ENCODE measurements at regions not wholly inside any gene's neighbourhood (a gene's known extent, or its start where the extent isn't known, plus 50 kb on each side); places are given as distances from the start of the nearest gene placed in this dataset.
"Not testable (repeated sequence)": the region's sequence is repeated elsewhere in the genome, so short reads cannot be mapped to it uniquely, and the experiment has no call there.

DNA sequence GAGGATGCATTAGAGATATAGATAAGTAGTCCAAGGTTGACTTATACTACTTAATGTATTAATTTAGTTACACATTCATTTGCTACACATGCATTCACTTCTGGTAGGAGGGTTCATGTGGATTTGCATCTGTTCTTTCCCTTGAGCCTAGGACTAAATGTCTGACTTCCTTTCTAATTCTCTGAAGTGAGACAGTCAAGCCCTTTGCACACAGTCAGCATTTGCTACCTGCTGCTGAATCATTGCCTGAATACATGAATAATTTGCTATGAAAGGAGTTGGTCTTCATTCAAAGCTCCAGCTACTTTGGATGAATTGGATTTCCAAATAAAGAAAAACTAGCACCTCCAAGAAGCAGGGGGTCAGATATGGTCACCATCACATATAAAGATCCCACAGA, 154.8 kb upstream of the DAB1 start:
- Histone ChIP-seq H3K9me3 (ENCODE audit: control insufficient read depth in 2 of 2, insufficient read depth in 1 of 2, low read depth in 1 of 2, low read length in 1 of 2) (no peaks in the 10 kb centered on the region), H3K27ac (ENCODE audit: low read depth in 1 of 3, low read length in 2 of 3) (no peak overlapping the region), H3K4me3 (ENCODE audit: low read depth in 1 of 3, low read length in 3 of 3) (no peak overlapping the region), H3K4me1 (ENCODE audit: control insufficient read depth in 3 of 3, insufficient read depth in 2 of 3, low read depth in 1 of 3, low read length in 2 of 3) (peaks cover 0 to 6% (median 3%) of the 10 kb centered on the region in 3 donors), H3K36me3 (ENCODE audit: control insufficient read depth in 3 of 3, insufficient read depth in 2 of 3, low read depth in 1 of 3, low read length in 3 of 3) (no peaks in the 10 kb centered on the region), H3K27me3 (ENCODE audit: control insufficient read depth in 3 of 3, insufficient read depth in 3 of 3, low read length in 3 of 3) (no peaks in the 10 kb centered on the region)
- peak in 1 of 2 donors; percentile 39 for DNase-seq
- no peak for FAIRE-seq

DNA sequence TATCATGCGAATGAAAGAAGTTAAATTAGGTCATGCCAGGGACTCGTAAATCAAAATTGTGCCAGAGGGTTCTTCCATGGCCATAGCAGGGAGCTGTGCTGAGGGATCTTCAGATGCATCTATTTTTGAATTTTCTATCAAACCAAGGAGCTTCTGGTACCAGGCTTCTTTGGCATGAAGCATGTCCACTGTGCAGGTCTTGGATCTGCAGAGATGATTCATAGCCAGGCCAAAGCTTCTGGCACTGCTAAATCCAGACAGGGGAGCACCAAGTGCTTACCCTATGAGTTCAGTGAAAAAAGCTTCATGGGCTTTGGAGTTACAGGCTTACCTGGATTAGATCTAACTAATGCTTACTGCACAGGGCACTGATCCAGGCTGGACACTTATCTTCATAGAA, 154.2 kb upstream of the DAB1 start:
- Histone ChIP-seq H3K27ac (ENCODE audit: low read depth in 1 of 3, low read length in 2 of 3) (no peak overlapping the region), H3K4me1 (ENCODE audit: control insufficient read depth in 3 of 3, insufficient read depth in 2 of 3, low read depth in 1 of 3, low read length in 2 of 3) (peaks cover 0 to 6% (median 3%) of the 10 kb centered on the region in 3 donors), H3K4me3 (ENCODE audit: low read depth in 1 of 3, low read length in 3 of 3) (no peak overlapping the region), H3K27me3 (ENCODE audit: control insufficient read depth in 3 of 3, insufficient read depth in 3 of 3, low read length in 3 of 3) (no peaks in the 10 kb centered on the region), H3K9me3 (ENCODE audit: control insufficient read depth in 2 of 2, insufficient read depth in 1 of 2, low read depth in 1 of 2, low read length in 1 of 2) (no peaks in the 10 kb centered on the region), H3K36me3 (ENCODE audit: control insufficient read depth in 3 of 3, insufficient read depth in 2 of 3, low read depth in 1 of 3, low read length in 3 of 3) (no peaks in the 10 kb centered on the region)
- WGBS, 3 donors: 76 to 86% (median 79%) methylated on average over 2 of the region's 2 CpGs
- DNase-seq: no peak
- no peak for FAIRE-seq

DNA sequence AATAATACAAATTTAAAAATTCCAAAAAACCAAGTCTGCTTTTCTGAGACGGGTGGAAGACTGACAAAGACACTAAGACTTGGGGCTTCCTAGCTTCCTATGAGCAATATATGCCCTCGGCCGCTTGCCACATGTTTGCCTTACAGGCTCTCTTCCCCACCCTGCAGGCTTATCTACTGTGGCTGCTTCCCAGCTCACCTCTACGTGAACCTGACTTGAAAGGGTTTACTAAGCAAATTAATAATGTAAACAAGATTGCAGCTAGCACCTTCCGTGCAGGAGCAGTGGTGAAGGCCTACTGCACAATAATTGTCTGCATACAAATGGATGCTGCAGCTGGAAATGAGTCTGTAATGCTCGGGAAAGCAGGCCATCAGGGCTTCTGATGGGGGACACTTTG, 152.9 kb upstream of the DAB1 start:
- DNase-seq: peak; percentile 71 to 85

DNA sequence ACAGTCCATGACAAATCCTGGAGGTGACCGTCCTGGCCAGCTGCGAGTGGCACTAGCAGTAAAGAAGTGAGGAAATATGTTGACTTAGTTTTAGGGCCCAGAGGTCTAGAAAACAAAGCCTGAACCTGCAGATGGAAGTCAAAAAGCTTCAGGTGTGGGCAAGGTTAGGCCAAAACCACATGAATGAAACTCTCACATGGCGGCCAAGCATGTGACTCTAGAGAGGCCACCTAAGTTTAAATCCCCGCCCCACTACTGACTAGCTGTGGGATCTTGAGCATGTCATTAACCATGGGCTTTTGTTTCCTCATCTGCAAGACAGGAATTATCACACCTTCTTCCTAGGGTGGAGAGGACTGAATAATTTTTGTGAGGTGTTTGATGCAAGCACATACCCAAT, 148.2 kb upstream of the DAB1 start:
- no peaks in the 10 kb centered on the region for H3K9me3 ChIP-seq (ENCODE audit: control insufficient read depth in 2 of 2, insufficient read depth in 1 of 2, low read depth in 1 of 2, low read length in 1 of 2)
- peaks cover 0 to 6% (median 0%) of the 10 kb centered on the region in 3 donors for H3K4me1 ChIP-seq (ENCODE audit: control insufficient read depth in 3 of 3, insufficient read depth in 2 of 3, low read depth in 1 of 3, low read length in 2 of 3)
- WGBS, 3 donors: 89 to 94% (median 92%) methylated on average over 4 of the region's 4 CpGs
- no peaks in the 10 kb centered on the region for H3K36me3 ChIP-seq (ENCODE audit: control insufficient read depth in 3 of 3, insufficient read depth in 2 of 3, low read depth in 1 of 3, low read length in 3 of 3)
- H3K27me3 ChIP-seq (ENCODE audit: control insufficient read depth in 3 of 3, insufficient read depth in 3 of 3, low read length in 3 of 3): no peaks in the 10 kb centered on the region
- DNase-seq (no peak), FAIRE-seq (no peak)
- H3K4me3 ChIP-seq (ENCODE audit: low read depth in 1 of 3, low read length in 3 of 3): no peak overlapping the region
- no peak overlapping the region for H3K27ac ChIP-seq (ENCODE audit: low read depth in 1 of 3, low read length in 2 of 3)

More for the DNA sequence above, 152.9 kb upstream of the DAB1 start:
- H3K4me1 ChIP-seq (ENCODE audit: control insufficient read depth in 3 of 3, insufficient read depth in 2 of 3, low read depth in 1 of 3, low read length in 2 of 3): peaks cover 0 to 6% (median 3%) of the 10 kb centered on the region in 3 donors
- H3K9me3 ChIP-seq (ENCODE audit: control insufficient read depth in 2 of 2, insufficient read depth in 1 of 2, low read depth in 1 of 2, low read length in 1 of 2): no peaks in the 10 kb centered on the region
- no peak for FAIRE-seq
- no peaks in the 10 kb centered on the region for H3K36me3 ChIP-seq (ENCODE audit: control insufficient read depth in 3 of 3, insufficient read depth in 2 of 3, low read depth in 1 of 3, low read length in 3 of 3)
- 12 to 54% (median 24%) methylated on average over 6 of the region's 6 CpGs for WGBS, 3 donors
- H3K27me3 ChIP-seq (ENCODE audit: control insufficient read depth in 3 of 3, insufficient read depth in 3 of 3, low read length in 3 of 3): no peaks in the 10 kb centered on the region
- H3K27ac ChIP-seq (ENCODE audit: low read depth in 1 of 3, low read length in 2 of 3): no peak overlapping the region
- H3K4me3 ChIP-seq (ENCODE audit: low read depth in 1 of 3, low read length in 3 of 3): no peak overlapping the region

DNA sequence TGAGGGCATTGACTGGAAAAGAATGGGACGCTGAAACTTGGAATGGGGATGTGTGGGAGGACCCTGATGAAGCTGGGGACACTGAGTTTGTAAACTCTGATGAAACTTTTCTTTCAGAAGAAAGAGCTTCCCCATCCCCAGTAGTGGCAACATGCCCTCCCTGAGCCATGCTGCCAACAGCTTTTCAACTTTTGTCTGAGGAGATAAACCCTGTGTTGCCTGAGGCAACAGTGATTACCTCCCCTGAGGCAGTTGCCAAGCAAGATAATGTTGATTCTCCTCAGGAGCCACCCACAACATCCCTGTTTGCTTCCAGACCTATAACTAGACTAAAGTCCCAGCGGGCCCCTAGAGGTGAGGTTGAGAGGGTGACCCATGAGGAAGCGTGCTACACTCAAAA, 134.2 kb upstream of the DAB1 start:
- H3K27me3 ChIP-seq (ENCODE audit: control insufficient read depth in 3 of 3, insufficient read depth in 3 of 3, low read length in 3 of 3); H3K4me1 ChIP-seq (ENCODE audit: control insufficient read depth in 3 of 3, insufficient read depth in 2 of 3, low read depth in 1 of 3, low read length in 2 of 3); H3K9me3 ChIP-seq (ENCODE audit: control insufficient read depth in 2 of 2, insufficient read depth in 1 of 2, low read depth in 1 of 2, low read length in 1 of 2); H3K36me3 ChIP-seq (ENCODE audit: control insufficient read depth in 3 of 3, insufficient read depth in 2 of 3, low read depth in 1 of 3, low read length in 3 of 3); FAIRE-seq; H3K4me3 ChIP-seq (ENCODE audit: low read depth in 1 of 3, low read length in 3 of 3); H3K27ac ChIP-seq (ENCODE audit: low read depth in 1 of 3, low read length in 2 of 3); DNase-seq: not testable (repeated sequence)
- WGBS, 3 donors: 73 to 92% (median 89%) methylated on average over 3 of the region's 3 CpGs

DNA sequence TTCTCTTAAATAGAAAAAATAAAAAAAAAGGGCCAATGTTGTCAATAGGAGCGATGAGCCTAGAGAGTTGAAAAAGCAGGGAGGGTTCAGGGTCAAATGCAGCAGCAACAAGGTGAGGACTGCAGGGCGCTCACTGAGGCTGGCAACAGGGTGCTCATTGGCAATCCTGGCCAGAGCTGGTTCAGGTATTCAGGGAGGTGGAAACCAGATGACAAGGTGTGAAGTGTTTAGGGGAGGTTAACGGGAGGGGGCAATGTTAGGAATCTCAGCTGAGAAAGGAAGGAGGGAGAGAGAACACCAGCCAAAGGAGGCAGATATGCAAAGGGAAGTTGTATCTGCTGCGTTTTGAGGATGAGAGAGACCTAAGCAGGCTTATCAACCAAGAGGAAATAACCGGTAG, 129.8 kb upstream of the DAB1 start:
- Histone ChIP-seq H3K4me3 (ENCODE audit: low read depth in 1 of 3, low read length in 3 of 3) (no peak overlapping the region), H3K4me1 (ENCODE audit: control insufficient read depth in 3 of 3, insufficient read depth in 2 of 3, low read depth in 1 of 3, low read length in 2 of 3) (no peaks in the 10 kb centered on the region), H3K27me3 (ENCODE audit: control insufficient read depth in 3 of 3, insufficient read depth in 3 of 3, low read length in 3 of 3) (peaks cover 0 to 4% (median 0%) of the 10 kb centered on the region in 3 donors), H3K27ac (ENCODE audit: low read depth in 1 of 3, low read length in 2 of 3) (no peak overlapping the region), H3K9me3 (ENCODE audit: control insufficient read depth in 2 of 2, insufficient read depth in 1 of 2, low read depth in 1 of 2, low read length in 1 of 2) (no peaks in the 10 kb centered on the region), H3K36me3 (ENCODE audit: control insufficient read depth in 3 of 3, insufficient read depth in 2 of 3, low read depth in 1 of 3, low read length in 3 of 3) (no peaks in the 10 kb centered on the region)
- DNase-seq: no peak
- FAIRE-seq: no peak
- WGBS, 3 donors: 40 to 50% (median 42%) methylated on average over 5 of the region's 5 CpGs

DNA sequence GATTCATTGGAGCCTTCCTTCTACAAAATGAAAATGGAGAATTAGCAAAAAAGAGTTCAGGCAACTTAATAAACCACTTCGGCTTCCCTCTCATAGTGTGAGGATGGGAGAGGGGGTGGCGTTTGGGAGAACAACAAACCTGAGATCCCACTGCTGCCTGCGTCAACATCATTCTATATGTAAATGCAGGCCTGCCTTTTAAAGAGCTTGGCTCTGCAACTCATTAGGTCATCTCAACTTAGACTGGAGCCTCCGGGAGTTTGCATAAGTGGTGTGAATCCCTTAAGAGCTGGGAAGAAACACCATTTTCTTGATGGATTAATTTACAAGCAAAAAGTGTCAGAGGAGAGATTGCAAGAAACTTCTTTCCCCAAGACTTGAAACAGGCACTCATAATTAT, 127.6 kb upstream of the DAB1 start:
- Histone ChIP-seq H3K36me3 (ENCODE audit: control insufficient read depth in 3 of 3, insufficient read depth in 2 of 3, low read depth in 1 of 3, low read length in 3 of 3) (no peaks in the 10 kb centered on the region), H3K9me3 (ENCODE audit: control insufficient read depth in 2 of 2, insufficient read depth in 1 of 2, low read depth in 1 of 2, low read length in 1 of 2) (no peaks in the 10 kb centered on the region), H3K27me3 (ENCODE audit: control insufficient read depth in 3 of 3, insufficient read depth in 3 of 3, low read length in 3 of 3) (peaks cover 0 to 4% (median 0%) of the 10 kb centered on the region in 3 donors), H3K27ac (ENCODE audit: low read depth in 1 of 3, low read length in 2 of 3) (no peak overlapping the region), H3K4me3 (ENCODE audit: low read depth in 1 of 3, low read length in 3 of 3) (no peak overlapping the region), H3K4me1 (ENCODE audit: control insufficient read depth in 3 of 3, insufficient read depth in 2 of 3, low read depth in 1 of 3, low read length in 2 of 3) (no peaks in the 10 kb centered on the region)
- no peak for FAIRE-seq
- WGBS, 3 donors: 51 to 73% (median 68%) methylated on average over 4 of the region's 4 CpGs
- no peak for DNase-seq

DNA sequence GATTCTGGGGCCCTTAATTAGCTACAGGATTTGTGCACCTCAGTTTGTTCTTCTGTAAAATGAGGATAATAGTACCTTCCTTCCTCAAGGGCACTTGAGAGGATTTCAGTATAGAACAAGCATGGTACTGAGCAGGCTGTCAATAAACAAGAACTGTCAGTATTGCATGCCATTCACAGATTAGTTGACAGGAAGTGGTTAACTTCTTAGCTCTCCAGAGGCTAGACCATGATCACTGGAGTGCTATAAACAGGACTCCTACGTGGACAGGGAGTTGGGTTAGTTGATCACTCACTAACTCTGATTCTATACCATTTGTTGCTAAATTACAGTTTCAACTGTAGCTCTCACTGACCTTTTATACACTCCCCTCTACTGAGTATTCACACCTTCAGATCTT, 126.2 kb upstream of the DAB1 start:
- no peak overlapping the region for H3K4me3 ChIP-seq (ENCODE audit: low read depth in 1 of 3, low read length in 3 of 3)
- no peaks in the 10 kb centered on the region for H3K9me3 ChIP-seq (ENCODE audit: control insufficient read depth in 2 of 2, insufficient read depth in 1 of 2, low read depth in 1 of 2, low read length in 1 of 2)
- H3K27ac ChIP-seq (ENCODE audit: low read depth in 1 of 3, low read length in 2 of 3): no peak overlapping the region
- FAIRE-seq: no peak
- no peaks in the 10 kb centered on the region for H3K36me3 ChIP-seq (ENCODE audit: control insufficient read depth in 3 of 3, insufficient read depth in 2 of 3, low read depth in 1 of 3, low read length in 3 of 3)
- WGBS, 3 donors: 12 to 17% (median 17%) methylated on average over 1 of the region's 1 CpG
- peaks cover 0 to 4% (median 0%) of the 10 kb centered on the region in 3 donors for H3K27me3 ChIP-seq (ENCODE audit: control insufficient read depth in 3 of 3, insufficient read depth in 3 of 3, low read length in 3 of 3)
- no peaks in the 10 kb centered on the region for H3K4me1 ChIP-seq (ENCODE audit: control insufficient read depth in 3 of 3, insufficient read depth in 2 of 3, low read depth in 1 of 3, low read length in 2 of 3)
- DNase-seq: no peak

DNA sequence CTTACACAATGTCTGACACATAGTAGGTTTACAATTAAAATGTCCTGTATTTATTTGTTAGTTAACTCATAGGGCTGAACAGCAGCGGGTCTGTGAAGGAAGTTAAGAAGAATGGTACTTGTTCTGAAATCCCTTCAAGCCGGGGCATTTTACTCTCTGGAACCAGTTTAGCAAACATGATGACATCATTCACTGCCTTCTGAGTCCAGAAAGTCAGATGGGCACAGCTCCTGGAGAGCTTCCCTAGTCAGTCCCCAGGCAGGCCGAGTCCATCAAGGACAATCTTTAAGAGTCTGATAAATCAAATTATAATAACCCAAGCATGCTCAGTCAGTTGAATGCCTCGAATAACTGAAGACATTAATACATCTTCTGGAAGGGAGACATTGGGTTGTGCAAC, 125.4 kb upstream of the DAB1 start:
- Histone ChIP-seq H3K36me3 (ENCODE audit: control insufficient read depth in 3 of 3, insufficient read depth in 2 of 3, low read depth in 1 of 3, low read length in 3 of 3) (no peaks in the 10 kb centered on the region), H3K4me1 (ENCODE audit: control insufficient read depth in 3 of 3, insufficient read depth in 2 of 3, low read depth in 1 of 3, low read length in 2 of 3) (no peaks in the 10 kb centered on the region), H3K27me3 (ENCODE audit: control insufficient read depth in 3 of 3, insufficient read depth in 3 of 3, low read length in 3 of 3) (peaks cover 0 to 4% (median 0%) of the 10 kb centered on the region in 3 donors), H3K9me3 (ENCODE audit: control insufficient read depth in 2 of 2, insufficient read depth in 1 of 2, low read depth in 1 of 2, low read length in 1 of 2) (no peaks in the 10 kb centered on the region), H3K4me3 (ENCODE audit: low read depth in 1 of 3, low read length in 3 of 3) (no peak overlapping the region), H3K27ac (ENCODE audit: low read depth in 1 of 3, low read length in 2 of 3) (no peak overlapping the region)
- DNase-seq (no peak), FAIRE-seq (no peak)
- WGBS, 3 donors: 42 to 69% (median 46%) methylated on average over 4 of the region's 4 CpGs

Data from small intestine (tissue), 7 donors.